ENCODE measurements at regions not wholly inside any gene's neighbourhood (a gene's known extent, or its start where the extent isn't known, plus 50 kb on each side); places are given as distances from the start of the nearest gene placed in this dataset.

DNA sequence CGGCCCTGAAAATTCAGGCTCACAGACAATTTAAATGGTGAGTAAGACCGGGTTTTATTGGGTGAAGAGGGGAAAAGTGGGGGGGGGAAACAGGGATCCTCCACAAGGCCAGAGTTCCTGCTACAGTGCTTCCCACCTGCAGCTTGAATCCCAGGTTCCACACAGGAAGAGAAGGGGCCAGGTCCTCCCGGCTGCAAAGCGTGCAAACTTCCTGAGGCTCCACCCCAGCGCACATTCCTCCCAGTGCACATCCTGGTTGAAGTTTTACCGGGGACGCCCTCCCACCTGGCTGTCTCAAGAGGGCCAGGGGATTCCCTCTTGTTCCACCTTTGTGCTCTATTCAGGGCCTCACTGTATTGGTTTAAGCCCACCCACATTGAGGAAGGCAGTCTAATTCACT lies 347.7 kb upstream of the REG3G start:
- no peaks in the 10 kb centered on the region for H4K20me1 ChIP-seq (ENCODE audit: control insufficient read depth, insufficient read depth, insufficient read length)
- H3K27ac ChIP-seq (ENCODE audit: insufficient read length, low read depth, low read length): no peak overlapping the region
- H4K91ac ChIP-seq (ENCODE audit: insufficient read length, low read depth, low read length): no peak overlapping the region
- no peak overlapping the region for H3K4me2 ChIP-seq (ENCODE audit: insufficient read depth, insufficient read length, low read length)
- no peak overlapping the region for H2AFZ ChIP-seq (ENCODE audit: low read length)
- no peaks in the 10 kb centered on the region for H3K9me3 ChIP-seq (ENCODE audit: control insufficient read depth, low read depth, low read length)
- no peak overlapping the region for H2BK20ac ChIP-seq (ENCODE audit: low read depth, low read length, poor library complexity, severe bottlenecking)
- no peaks in the 10 kb centered on the region for H3K9me3 Mint-ChIP-seq
- H2BK15ac ChIP-seq (ENCODE audit: low read depth, low read length): no peak overlapping the region
- TF ChIP-seq, protein P1, sequence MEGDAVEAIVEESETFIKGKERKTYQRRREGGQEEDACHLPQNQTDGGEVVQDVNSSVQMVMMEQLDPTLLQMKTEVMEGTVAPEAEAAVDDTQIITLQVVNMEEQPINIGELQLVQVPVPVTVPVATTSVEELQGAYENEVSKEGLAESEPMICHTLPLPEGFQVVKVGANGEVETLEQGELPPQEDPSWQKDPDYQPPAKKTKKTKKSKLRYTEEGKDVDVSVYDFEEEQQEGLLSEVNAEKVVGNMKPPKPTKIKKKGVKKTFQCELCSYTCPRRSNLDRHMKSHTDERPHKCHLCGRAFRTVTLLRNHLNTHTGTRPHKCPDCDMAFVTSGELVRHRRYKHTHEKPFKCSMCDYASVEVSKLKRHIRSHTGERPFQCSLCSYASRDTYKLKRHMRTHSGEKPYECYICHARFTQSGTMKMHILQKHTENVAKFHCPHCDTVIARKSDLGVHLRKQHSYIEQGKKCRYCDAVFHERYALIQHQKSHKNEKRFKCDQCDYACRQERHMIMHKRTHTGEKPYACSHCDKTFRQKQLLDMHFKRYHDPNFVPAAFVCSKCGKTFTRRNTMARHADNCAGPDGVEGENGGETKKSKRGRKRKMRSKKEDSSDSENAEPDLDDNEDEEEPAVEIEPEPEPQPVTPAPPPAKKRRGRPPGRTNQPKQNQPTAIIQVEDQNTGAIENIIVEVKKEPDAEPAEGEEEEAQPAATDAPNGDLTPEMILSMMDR (conservative IDR thresholded peaks at IDR 0.05): no peak
- no peak overlapping the region for H3K27ac Mint-ChIP-seq
- H3K18ac ChIP-seq (ENCODE audit: insufficient read length, low read depth, low read length): no peak overlapping the region
- no peak overlapping the region for H3K23ac ChIP-seq (ENCODE audit: insufficient read length, low read depth, low read length)
- H3T11ph ChIP-seq (ENCODE audit: low read length): no peak overlapping the region
- no peak overlapping the region for H3K9ac ChIP-seq (ENCODE audit: extremely low read depth, insufficient read length, low read length)
- H3K14ac ChIP-seq (ENCODE audit: insufficient read depth, low read length): no peak overlapping the region
- H2BK120ac ChIP-seq (ENCODE audit: low read depth, low read length, poor library complexity, severe bottlenecking): no peak overlapping the region
- H4K8ac ChIP-seq (replicated peaks; ENCODE audit: insufficient read length, low read depth, low read length): no peak overlapping the region
- no peaks in the 10 kb centered on the region for H3K79me2 ChIP-seq (ENCODE audit: insufficient read depth, low read length)
- H3K27me3 Mint-ChIP-seq (ENCODE audit: low read depth): no peaks in the 10 kb centered on the region
- H3K36me3 Mint-ChIP-seq (ENCODE audit: insufficient read depth in 1 of 3, low read depth in 3 of 3): no peaks in the 10 kb centered on the region
- H2BK5ac ChIP-seq (ENCODE audit: insufficient read length, low read length): no peak overlapping the region
- H3K4me3 Mint-ChIP-seq: no peak overlapping the region
- no CpG with 5 or more reads among the region's 7 CpGs for WGBS (ENCODE audit: extremely low coverage, insufficient read length, low lambda C conversion rate)
- H3K4ac ChIP-seq (ENCODE audit: low read depth, low read length): no peak overlapping the region
- no peak overlapping the region for H4K5ac ChIP-seq (ENCODE audit: insufficient read length, low read depth, low read length)
- H3K56ac ChIP-seq (ENCODE audit: insufficient read length, low read depth, low read length): no peak overlapping the region
- H2BK12ac ChIP-seq (ENCODE audit: insufficient read length, low read depth, low read length): no peak overlapping the region
- no peak overlapping the region for H2AK5ac ChIP-seq (ENCODE audit: insufficient read length, low read length)
- no peak for DNase-seq
- H3K79me1 ChIP-seq (ENCODE audit: insufficient read depth, low read depth, low read length, poor library complexity, severe bottlenecking): no peaks in the 10 kb centered on the region
- H3K23me2 ChIP-seq (ENCODE audit: insufficient read length, low read depth, low read length, poor library complexity, severe bottlenecking): no peaks in the 10 kb centered on the region
- H3K4me1 Mint-ChIP-seq: peaks cover 4 to 5% of the 10 kb centered on the region in 2 experiments; a peak in 3 of 4 replicates
- H3K27me3 ChIP-seq (ENCODE audit: insufficient read depth, low read length): no peaks in the 10 kb centered on the region
- no peaks in the 10 kb centered on the region for H3K4me1 ChIP-seq (ENCODE audit: insufficient read depth, low read length)

All from H9 (cell line).